ENCODE measurements at regions not wholly inside any gene's neighbourhood (a gene's known extent, or its start where the extent isn't known, plus 50 kb on each side); places are given as distances from the start of the nearest gene placed in this dataset.

GRCh38 chr12:115422845-115423545 is 739.0 kb upstream of the TBX3 start:
- ATAC-seq (ENCODE audit: insufficient read depth, low FRiP score) = no peak
- no peaks in the 10 kb centered on the region for H3K36me3 ChIP-seq (ENCODE audit: control insufficient read depth in 4 of 4, insufficient read depth in 4 of 4, low read length in 4 of 4)
- no peaks in the 10 kb centered on the region for H3K9me3 ChIP-seq (ENCODE audit: control insufficient read depth in 4 of 4, insufficient read depth in 3 of 4, low read length in 3 of 4)
- no peak overlapping the region for H3K4me3 ChIP-seq
- no peak for TF ChIP-seq CTCF (IDR thresholded peaks at IDR 0.05; ENCODE audit: control extremely low read depth, extremely low read depth)
- H3K27ac ChIP-seq (ENCODE audit: low read depth in 1 of 2, low read length in 1 of 2) = no peak overlapping the region
- no peak for DNase-seq
- no peak overlapping the region for H3K9ac ChIP-seq (ENCODE audit: insufficient read depth in 1 of 2, low read length in 2 of 2)
- no peaks in the 10 kb centered on the region for H3K27me3 ChIP-seq (ENCODE audit: control insufficient read depth in 3 of 3, insufficient read depth in 3 of 3, low read length in 2 of 3)
- H3K4me1 ChIP-seq (ENCODE audit: control insufficient read depth in 5 of 5, insufficient read depth in 5 of 5, low read length in 5 of 5) = peaks cover 0 to 17% (median 0%) of the 10 kb centered on the region in 5 donors

- Histone ChIP-seq H3K27ac (ENCODE audit: low read depth in 1 of 2, low read length in 1 of 2) (no peak overlapping the region), H3K4me1 (ENCODE audit: control insufficient read depth in 5 of 5, insufficient read depth in 5 of 5, low read length in 5 of 5) (peaks cover 0 to 17% (median 0%) of the 10 kb centered on the region in 5 donors), H3K27me3 (ENCODE audit: control insufficient read depth in 3 of 3, insufficient read depth in 3 of 3, low read length in 2 of 3) (no peaks in the 10 kb centered on the region), H3K9me3 (ENCODE audit: control insufficient read depth in 4 of 4, insufficient read depth in 3 of 4, low read length in 3 of 4) (peaks cover 0 to 4% (median 0%) of the 10 kb centered on the region in 4 donors), H3K36me3 (ENCODE audit: control insufficient read depth in 4 of 4, insufficient read depth in 4 of 4, low read length in 4 of 4) (no peaks in the 10 kb centered on the region), H3K9ac (ENCODE audit: insufficient read depth in 1 of 2, low read length in 2 of 2) (no peak overlapping the region), H3K4me3 (no peak overlapping the region)
- no peak for TF ChIP-seq CTCF (IDR thresholded peaks at IDR 0.05; ENCODE audit: control extremely low read depth, extremely low read depth)
- no peak for ATAC-seq (ENCODE audit: insufficient read depth, low FRiP score)
- WGBS, 2 donors = 78 to 86% methylated on average over 9 of the region's 9 CpGs
- no peak for DNase-seq
Observed at GRCh38 chr12:115421796-115422709, 738.1 kb upstream of the TBX3 start.

- no peak for DNase-seq
- H3K36me3 ChIP-seq (ENCODE audit: control insufficient read depth in 4 of 4, insufficient read depth in 4 of 4, low read length in 4 of 4) = no peaks in the 10 kb centered on the region
- TF ChIP-seq CTCF (IDR thresholded peaks at IDR 0.05; ENCODE audit: control extremely low read depth, extremely low read depth) = no peak
- H3K4me1 ChIP-seq (ENCODE audit: control insufficient read depth in 5 of 5, insufficient read depth in 5 of 5, low read length in 5 of 5) = peaks cover 0 to 17% (median 0%) of the 10 kb centered on the region in 5 donors
- no peak for ATAC-seq (ENCODE audit: insufficient read depth, low FRiP score)
- 84 to 97% methylated on average over 1 of the region's 1 CpG for WGBS, 2 donors
- no peak overlapping the region for H3K9ac ChIP-seq (ENCODE audit: insufficient read depth in 1 of 2, low read length in 2 of 2)
- peaks cover 0 to 5% (median under 1%) of the 10 kb centered on the region in 4 donors for H3K9me3 ChIP-seq (ENCODE audit: control insufficient read depth in 4 of 4, insufficient read depth in 3 of 4, low read length in 3 of 4)
- no peaks in the 10 kb centered on the region for H3K27me3 ChIP-seq (ENCODE audit: control insufficient read depth in 3 of 3, insufficient read depth in 3 of 3, low read length in 2 of 3)
- no peak overlapping the region for H3K4me3 ChIP-seq
- no peak overlapping the region for H3K27ac ChIP-seq (ENCODE audit: low read depth in 1 of 2, low read length in 1 of 2)
Observed at GRCh38 chr12:115421350-115421749, 737.4 kb upstream of the TBX3 start.
